DND-41 (cell line): ENCODE measurements at regions not wholly inside any gene's neighbourhood (a gene's known extent, or its start where the extent isn't known, plus 50 kb on each side); places are given as distances from the start of the nearest gene placed in this dataset.

Experiments used
- CTCF ChIP-seq: IDR thresholded peaks from 2 replicates; pipeline ENCODE4 v1.5.1; 2012; ENCODE audit warnings: borderline replicate concordance, low read length, moderate library complexity, mild to moderate bottlenecking; ENCODE audit not compliant: poor library complexity, severe bottlenecking; ENCODE audit errors: extremely low read depth
- EZH2 ChIP-seq: IDR thresholded peaks from 3 replicates; pipeline ENCODE4 v1.6.1; 2012; ENCODE audit warnings: borderline replicate concordance, low read depth, mild to moderate bottlenecking, moderate library complexity, low read length, inconsistent platforms; ENCODE audit not compliant: severe bottlenecking

DNA sequence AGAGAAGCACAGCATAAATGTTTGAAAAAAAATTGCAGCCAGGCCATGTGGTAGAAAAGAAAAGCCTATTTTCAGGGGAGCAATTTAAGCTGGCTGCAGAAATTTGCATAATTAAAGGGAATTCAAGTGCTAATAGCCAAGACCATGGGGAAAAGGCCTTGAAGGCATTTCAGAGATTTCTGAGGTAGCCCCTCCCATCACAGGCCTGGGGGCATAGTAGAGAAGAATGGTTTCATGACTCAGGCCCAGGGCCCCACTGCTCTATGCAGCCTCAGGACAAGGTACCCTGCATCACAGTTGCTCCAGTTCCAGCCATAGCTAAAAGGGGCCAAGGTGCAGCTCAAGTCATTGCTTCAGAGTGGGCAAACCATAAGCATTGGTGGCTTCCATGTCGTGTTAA is 1416.0 kb downstream of the EFNA5 start:
- no peak for TF ChIP-seq CTCF
- no peak for TF ChIP-seq EZH2
